AG09309 (cell line): ENCODE measurements at regions not wholly inside any gene's neighbourhood (a gene's known extent, or its start where the extent isn't known, plus 50 kb on each side); places are given as distances from the start of the nearest gene placed in this dataset.
"Not testable (repeated sequence)": the region's sequence is repeated elsewhere in the genome, so short reads cannot be mapped to it uniquely, and the experiment has no call there.

Source experiments
- DNase-seq: peaks from one replicate; pipeline ENCODE4 v3.0.0-alpha.2; 2010; ENCODE audit warnings: low read depth
- H3K4me3 ChIP-seq: 2 replicates; pipeline ENCODE4 v1.5.1; 2011; ENCODE audit warnings: mild to moderate bottlenecking, low read depth, low read length, moderate library complexity; ENCODE audit not compliant: control insufficient read depth
- TF ChIP-seq, protein P1 (sequence below): IDR thresholded peaks from 2 replicates; pipeline ENCODE4 v1.5.1; 2011; ENCODE audit warnings: mild to moderate bottlenecking, low read depth, low read length, inconsistent platforms; ENCODE audit not compliant: insufficient read depth, control insufficient read depth; ENCODE audit errors: missing control alignments

DNA sequence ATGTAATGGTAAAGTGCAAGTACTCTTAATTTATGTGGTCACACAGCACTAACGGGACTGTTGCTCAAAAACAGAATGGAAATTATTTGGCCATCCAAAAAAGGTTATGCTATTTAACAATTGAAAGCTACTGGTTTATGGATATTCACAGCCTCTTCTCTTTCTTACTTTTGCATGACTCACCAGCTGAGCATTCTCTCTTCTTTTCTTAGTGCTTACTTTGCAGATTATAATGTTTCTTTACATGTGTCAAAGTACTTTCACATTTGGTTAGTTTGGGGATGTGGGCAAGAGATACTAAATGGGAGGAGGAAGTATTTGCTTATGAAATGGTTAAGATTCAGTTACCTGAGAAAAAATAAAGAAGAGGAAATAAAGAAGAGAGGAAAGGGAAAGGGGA lies 610.5 kb downstream of the HTR1B start:
- no peak for DNase-seq
- H3K4me3 ChIP-seq = no peak overlapping the region
- TF ChIP-seq, protein P1, sequence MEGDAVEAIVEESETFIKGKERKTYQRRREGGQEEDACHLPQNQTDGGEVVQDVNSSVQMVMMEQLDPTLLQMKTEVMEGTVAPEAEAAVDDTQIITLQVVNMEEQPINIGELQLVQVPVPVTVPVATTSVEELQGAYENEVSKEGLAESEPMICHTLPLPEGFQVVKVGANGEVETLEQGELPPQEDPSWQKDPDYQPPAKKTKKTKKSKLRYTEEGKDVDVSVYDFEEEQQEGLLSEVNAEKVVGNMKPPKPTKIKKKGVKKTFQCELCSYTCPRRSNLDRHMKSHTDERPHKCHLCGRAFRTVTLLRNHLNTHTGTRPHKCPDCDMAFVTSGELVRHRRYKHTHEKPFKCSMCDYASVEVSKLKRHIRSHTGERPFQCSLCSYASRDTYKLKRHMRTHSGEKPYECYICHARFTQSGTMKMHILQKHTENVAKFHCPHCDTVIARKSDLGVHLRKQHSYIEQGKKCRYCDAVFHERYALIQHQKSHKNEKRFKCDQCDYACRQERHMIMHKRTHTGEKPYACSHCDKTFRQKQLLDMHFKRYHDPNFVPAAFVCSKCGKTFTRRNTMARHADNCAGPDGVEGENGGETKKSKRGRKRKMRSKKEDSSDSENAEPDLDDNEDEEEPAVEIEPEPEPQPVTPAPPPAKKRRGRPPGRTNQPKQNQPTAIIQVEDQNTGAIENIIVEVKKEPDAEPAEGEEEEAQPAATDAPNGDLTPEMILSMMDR = no peak

- DNase-seq, H3K4me3 ChIP-seq: not testable (repeated sequence)
These were observed 613.9 kb downstream of the HTR1B start for GRCh38 chr6:76849274-76849970.

DNA sequence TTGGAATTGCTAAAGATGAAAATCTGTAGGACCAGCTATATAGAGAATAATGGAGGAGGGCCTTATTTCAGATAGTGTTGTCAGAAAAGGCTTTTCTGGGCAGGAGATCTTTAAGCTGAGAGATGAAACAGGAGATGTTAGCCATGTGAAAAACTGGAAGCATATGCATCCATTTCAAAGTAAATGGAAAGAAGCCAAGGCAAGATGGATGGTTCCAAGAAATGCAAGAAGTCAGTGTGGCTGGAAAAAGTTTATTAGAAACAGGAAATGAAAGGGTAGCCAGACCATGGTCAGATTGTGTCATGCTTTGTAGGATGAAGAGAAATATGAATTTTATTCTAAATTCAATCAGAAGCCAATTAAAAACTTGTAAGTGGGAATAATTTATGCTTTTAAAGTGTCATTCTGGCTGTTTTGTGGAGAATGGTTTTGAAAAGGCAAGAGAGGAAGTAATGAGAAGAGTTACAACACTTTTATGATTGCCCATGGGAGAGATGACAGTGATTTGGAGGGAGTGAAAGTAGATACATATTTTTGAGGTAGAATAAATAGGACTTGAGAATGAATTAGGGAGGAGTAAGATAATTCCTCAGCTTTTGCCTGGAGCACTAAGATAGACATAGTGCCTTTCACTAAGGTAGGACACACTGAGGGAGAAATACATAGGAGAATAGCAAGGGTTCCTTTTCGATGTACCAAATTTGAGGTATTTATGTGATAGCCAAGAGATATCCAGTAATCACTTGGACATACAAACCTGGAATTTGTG lies 620.1 kb downstream of the HTR1B start:
- no peak overlapping the region for H3K4me3 ChIP-seq
- TF ChIP-seq, protein P1 = no peak
- no peak for DNase-seq

DNA sequence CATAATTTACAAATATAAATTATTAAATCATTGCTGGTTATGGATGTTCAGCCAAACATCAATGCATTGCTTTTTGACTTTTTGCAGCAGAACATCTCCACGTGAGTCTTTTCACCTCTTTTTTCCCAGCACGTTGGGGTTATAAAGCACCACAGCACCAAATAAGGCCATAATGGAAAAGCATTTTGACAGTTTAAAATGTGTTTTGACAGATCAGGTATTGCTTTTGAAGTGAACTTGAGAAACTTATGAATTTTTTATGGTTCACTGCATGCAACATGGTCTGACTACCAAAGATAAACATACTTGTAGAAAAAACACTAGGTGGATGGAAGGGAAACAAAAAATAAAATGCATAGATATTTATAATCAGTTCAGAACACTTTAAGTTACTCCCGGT lies 622.4 kb downstream of the HTR1B start:
- no peak for DNase-seq
- TF ChIP-seq, protein P1 = no peak
- H3K4me3 ChIP-seq = no peak overlapping the region

GRCh38 chr6:76840041-76840745 lies 623.1 kb downstream of the HTR1B start:
- DNase-seq = no peak
- no peak overlapping the region for H3K4me3 ChIP-seq
- TF ChIP-seq, protein P1 = no peak

DNA sequence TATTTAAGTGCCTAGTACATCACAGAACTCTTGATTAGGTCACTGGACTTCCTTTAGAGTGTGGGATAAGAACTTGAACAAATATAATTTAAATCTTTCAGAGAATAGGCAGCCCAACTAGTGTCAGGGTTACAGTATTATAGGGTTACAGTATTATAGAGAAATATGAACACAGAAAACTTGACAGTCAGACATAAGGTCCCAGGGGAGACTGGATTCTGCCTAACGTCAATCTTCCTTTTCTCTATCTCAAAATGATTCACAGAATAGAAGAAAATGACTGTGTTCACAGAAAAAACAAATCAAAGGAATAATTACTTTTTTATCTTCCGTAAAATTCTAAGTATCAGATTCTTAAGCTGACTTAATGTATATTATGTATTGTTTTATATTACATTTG lies 623.8 kb downstream of the HTR1B start:
- DNase-seq = no peak
- TF ChIP-seq, protein P1 = no peak
- H3K4me3 ChIP-seq = no peak overlapping the region

DNA sequence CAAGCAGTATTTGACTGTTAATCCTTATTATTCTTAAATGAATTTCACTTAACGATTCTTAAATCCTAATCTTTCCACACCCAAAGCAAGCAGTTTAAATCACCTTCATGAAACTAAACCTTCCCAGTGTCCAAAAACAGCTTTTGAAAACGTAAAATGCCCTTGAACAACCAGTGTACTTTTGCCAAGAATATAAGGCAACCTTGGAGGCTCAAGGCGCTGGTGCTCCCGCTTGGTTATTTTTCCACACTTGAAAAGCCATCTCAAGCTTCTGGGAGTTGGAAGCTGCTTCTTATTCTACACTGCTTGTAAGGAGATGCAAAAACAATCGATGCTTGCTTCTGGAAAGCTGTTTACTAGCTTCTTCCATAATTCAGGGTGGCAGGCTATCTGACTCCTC lies 625.7 kb downstream of the HTR1B start:
- TF ChIP-seq, protein P1 = no peak
- DNase-seq = no peak
- H3K4me3 ChIP-seq = no peak overlapping the region
